Activated CD4-positive, alpha-beta T cell treated with anti-CD3 and anti-CD28 coated beads for 36 hours (primary cell): ENCODE measurements at regions not wholly inside any gene's neighbourhood (a gene's known extent, or its start where the extent isn't known, plus 50 kb on each side); places are given as distances from the start of the nearest gene placed in this dataset.

Experiments
- ATAC-seq: fragments of 200-7000 bp; cut with Tn5 transposase; one replicate; pipeline ENCODE4 v1.10.0; 2021; ENCODE audit warnings: mild to moderate bottlenecking, moderate library complexity
- CTCF ChIA-PET: fragments of 350-600 bp; sonication (Branson Sonifier 250); formaldehyde crosslinking; loops from one replicate; lab custom pipeline; 2021; ENCODE audit warnings: antibody characterized with exemption; lab: Charles Lee
- POLR2A ChIA-PET: fragments of 350-600 bp; sonication (Branson Sonifier 250); formaldehyde crosslinking; loops from one replicate; lab custom pipeline; 2021; ENCODE audit warnings: antibody characterized with exemption, inconsistent platforms; lab: Charles Lee
- DNase-seq: peaks from one replicate; pipeline ENCODE4 v3.0.0-alpha.2; 2020
- H3K27ac Mint-ChIP-seq: one replicate; pipeline ENCODE4 v1.8.0; 2021; ENCODE audit warnings: mixed read lengths
- H3K27me3 Mint-ChIP-seq: one replicate; pipeline ENCODE4 v1.8.0; 2021; ENCODE audit warnings: mixed read lengths
- H3K36me3 Mint-ChIP-seq: one replicate; pipeline ENCODE4 v1.8.0; 2021; ENCODE audit warnings: low read depth, mixed read lengths
- H3K4me1 Mint-ChIP-seq: one replicate; pipeline ENCODE4 v1.8.0; 2021; ENCODE audit warnings: mixed read lengths
- H3K4me3 Mint-ChIP-seq: one replicate; pipeline ENCODE4 v1.8.0; 2021; ENCODE audit warnings: mild to moderate bottlenecking, moderate library complexity, mixed read lengths
- H3K9me3 Mint-ChIP-seq: one replicate; pipeline ENCODE4 v1.8.0; 2021; ENCODE audit warnings: low read depth, mixed read lengths
- intact Hi-C, 2 experiments: fragments of 100-400 bp; cut with DNase I in 1 of 2; cut with micrococcal nuclease in 1 of 2; formaldehyde crosslinking; loops; one replicate each; pipeline versions ENCODE4 v1.14.2 to v1.15.1; 2022 to 2024; cut with DNase I, micrococcal nuclease

- H3K27me3 Mint-ChIP-seq: no peaks in the 10 kb centered on the region
- H3K9me3 Mint-ChIP-seq: no peaks in the 10 kb centered on the region
- no peaks in the 10 kb centered on the region for H3K4me1 Mint-ChIP-seq
- ATAC-seq (no peak), DNase-seq (no peak)
- intact Hi-C loops: no loop called here
- no peak overlapping the region for H3K4me3 Mint-ChIP-seq
- ChIA-PET POLR2A (no interaction called here), CTCF (no interaction called here)
- no peaks in the 10 kb centered on the region for H3K36me3 Mint-ChIP-seq
- no peak overlapping the region for H3K27ac Mint-ChIP-seq
These were observed 148.1 kb downstream of the PPARGC1A start for GRCh38 chr4:23741681-23742191.

DNA sequence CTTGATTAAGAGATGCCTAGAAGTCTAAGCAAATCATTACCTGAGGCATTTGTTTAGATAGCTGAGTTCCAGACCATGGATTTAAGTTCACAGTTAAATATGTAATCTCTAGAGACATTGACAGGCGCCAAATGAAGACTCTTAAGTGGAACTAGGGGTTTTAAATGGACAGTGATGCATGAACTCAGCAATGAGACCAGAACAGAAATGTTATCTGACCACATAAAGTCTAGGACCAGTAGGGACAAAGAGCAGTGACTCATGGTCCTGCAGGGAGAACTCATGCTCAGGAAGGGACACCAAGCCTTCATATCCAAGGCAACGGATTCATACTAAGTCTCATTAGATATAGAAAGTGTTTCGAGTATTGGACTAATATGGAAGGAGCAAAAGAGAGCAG is 152.3 kb downstream of the PPARGC1A start:
- DNase-seq: no peak
- Mint-ChIP-seq H3K4me3 (no peak overlapping the region), H3K36me3 (no peaks in the 10 kb centered on the region), H3K4me1 (no peaks in the 10 kb centered on the region), H3K27ac (no peak overlapping the region), H3K9me3 (no peaks in the 10 kb centered on the region), H3K27me3 (no peaks in the 10 kb centered on the region)
- POLR2A ChIA-PET: no interaction called here
- ATAC-seq: no peak
- CTCF ChIA-PET: no interaction called here
- intact Hi-C loops: no loop called here

GRCh38 chr4:23736466-23736865 is 153.4 kb downstream of the PPARGC1A start:
- no peak for DNase-seq
- Mint-ChIP-seq H3K4me3 (no peak overlapping the region), H3K27me3 (no peaks in the 10 kb centered on the region), H3K36me3 (no peaks in the 10 kb centered on the region), H3K4me1 (no peaks in the 10 kb centered on the region), H3K9me3 (no peaks in the 10 kb centered on the region), H3K27ac (no peak overlapping the region)
- intact Hi-C loops: no loop called here
- POLR2A ChIA-PET: no interaction called here
- CTCF ChIA-PET: no interaction called here
- ATAC-seq: no peak

- no peaks in the 10 kb centered on the region for H3K36me3 Mint-ChIP-seq
- DNase-seq: no peak
- intact Hi-C loops: no loop called here
These were observed 155.8 kb downstream of the PPARGC1A start for GRCh38 chr4:23734000-23734399.

DNA sequence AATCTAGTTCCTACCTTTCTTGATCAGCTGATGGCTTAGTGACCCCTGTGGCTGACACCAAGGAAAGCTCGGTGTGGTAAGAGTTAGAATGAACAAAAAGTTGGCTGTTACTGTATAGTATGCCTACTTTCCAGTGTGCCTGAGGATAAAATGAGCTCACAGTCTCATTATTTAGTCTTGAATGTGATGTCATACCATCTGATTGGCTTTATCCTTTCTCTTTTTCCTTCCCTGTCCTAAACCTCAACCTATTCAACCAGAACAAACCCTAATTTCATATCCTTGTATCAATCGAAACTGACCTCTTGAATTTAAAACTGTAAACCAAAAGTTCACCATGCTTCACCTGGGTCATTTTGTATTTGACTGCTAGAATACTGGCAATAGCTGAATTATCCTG is 156.4 kb downstream of the PPARGC1A start:
- no peak for ATAC-seq
- ChIA-PET POLR2A (no interaction called here), CTCF (no interaction called here)
- Mint-ChIP-seq H3K27ac (no peak overlapping the region), H3K4me1 (no peaks in the 10 kb centered on the region), H3K36me3 (no peaks in the 10 kb centered on the region), H3K4me3 (no peak overlapping the region), H3K9me3 (no peaks in the 10 kb centered on the region), H3K27me3 (no peaks in the 10 kb centered on the region)
- intact Hi-C loops: no loop called here
- DNase-seq: no peak

More at GRCh38 chr4:23734000-23734399, 155.8 kb downstream of the PPARGC1A start:
- no peak for ATAC-seq
- no peaks in the 10 kb centered on the region for H3K27me3 Mint-ChIP-seq
- H3K27ac Mint-ChIP-seq: no peak overlapping the region
- H3K9me3 Mint-ChIP-seq: no peaks in the 10 kb centered on the region
- CTCF ChIA-PET: no interaction called here
- no peaks in the 10 kb centered on the region for H3K4me1 Mint-ChIP-seq
- H3K4me3 Mint-ChIP-seq: no peak overlapping the region
- POLR2A ChIA-PET: no interaction called here

DNA sequence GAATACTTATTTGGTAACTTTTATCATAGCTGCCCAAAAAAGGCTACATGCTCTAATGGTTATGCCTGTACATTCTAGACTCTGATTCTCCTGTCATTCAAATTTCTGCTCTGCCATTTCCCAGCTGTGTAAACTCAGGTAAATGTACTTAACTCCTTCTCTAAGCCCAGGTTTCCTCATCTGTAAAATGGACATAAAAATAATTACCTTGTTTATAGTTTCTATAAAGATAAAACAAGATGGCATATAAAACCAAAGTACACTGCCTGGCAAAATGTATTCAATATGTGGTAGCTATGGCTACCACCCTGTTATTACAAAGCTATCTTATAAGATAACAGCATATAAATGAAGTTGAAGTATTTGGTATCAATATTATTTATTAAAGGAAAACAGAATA is 158.8 kb downstream of the PPARGC1A start:
- no peak for DNase-seq
- intact Hi-C loops: no loop called here
- Mint-ChIP-seq H3K36me3 (no peaks in the 10 kb centered on the region), H3K9me3 (no peaks in the 10 kb centered on the region), H3K27ac (no peak overlapping the region), H3K4me3 (no peak overlapping the region), H3K27me3 (no peaks in the 10 kb centered on the region), H3K4me1 (no peaks in the 10 kb centered on the region)
- ChIA-PET CTCF (no interaction called here), POLR2A (no interaction called here)
- ATAC-seq: no peak

- Mint-ChIP-seq H3K9me3 (no peaks in the 10 kb centered on the region), H3K4me1 (no peaks in the 10 kb centered on the region), H3K4me3 (no peak overlapping the region), H3K27ac (no peak overlapping the region), H3K27me3 (no peaks in the 10 kb centered on the region), H3K36me3 (no peaks in the 10 kb centered on the region)
- CTCF ChIA-PET: no interaction called here
- DNase-seq: no peak
- no peak for ATAC-seq
- intact Hi-C loops: no loop called here
- POLR2A ChIA-PET: no interaction called here
These were observed 160.9 kb downstream of the PPARGC1A start for GRCh38 chr4:23728971-23729370.

GRCh38 chr4:23728393-23728792 is 161.5 kb downstream of the PPARGC1A start:
- H3K27me3 Mint-ChIP-seq: no peaks in the 10 kb centered on the region
- no peak for ATAC-seq
- ChIA-PET CTCF (interaction anchor here (0.8 kb wide), 1 partner anchor 67 kb away, joined by 3 read pairs; no protein-coding TSS in a partner anchor), POLR2A (no interaction called here)
- H3K27ac Mint-ChIP-seq: no peak overlapping the region
- no peaks in the 10 kb centered on the region for H3K36me3 Mint-ChIP-seq
- H3K4me3 Mint-ChIP-seq: no peak overlapping the region
- no peak for DNase-seq
- no peaks in the 10 kb centered on the region for H3K4me1 Mint-ChIP-seq
- no peaks in the 10 kb centered on the region for H3K9me3 Mint-ChIP-seq
- intact Hi-C loops: no loop called here

DNA sequence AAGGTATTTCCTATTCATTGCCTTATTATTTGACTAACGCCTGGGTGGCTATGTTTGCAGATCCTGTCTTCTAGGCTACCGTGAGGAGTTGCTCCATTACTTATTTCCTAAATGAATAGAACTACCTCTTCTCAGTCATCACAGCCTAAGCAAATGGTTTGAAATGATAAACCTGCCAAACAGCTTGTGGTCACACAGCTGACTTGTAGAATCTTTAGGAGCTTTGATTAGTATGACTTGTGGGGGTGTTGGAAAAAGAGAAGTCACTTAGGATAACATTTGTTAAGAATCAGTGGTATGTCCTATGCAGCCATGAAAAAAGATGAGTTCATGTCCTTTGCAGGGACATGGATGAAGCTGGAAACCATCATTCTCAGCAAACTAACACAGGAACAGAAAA is 169.3 kb downstream of the PPARGC1A start:
- no peak overlapping the region for H3K27ac Mint-ChIP-seq
- no peak for ATAC-seq
- H3K36me3 Mint-ChIP-seq: no peaks in the 10 kb centered on the region
- ChIA-PET POLR2A (no interaction called here), CTCF (no interaction called here)
- no peaks in the 10 kb centered on the region for H3K27me3 Mint-ChIP-seq
- DNase-seq: no peak
- intact Hi-C loops: no loop called here
- H3K4me1 Mint-ChIP-seq: no peaks in the 10 kb centered on the region
- no peaks in the 10 kb centered on the region for H3K9me3 Mint-ChIP-seq
- no peak overlapping the region for H3K4me3 Mint-ChIP-seq

- CTCF ChIA-PET: no interaction called here
- no peak for DNase-seq
These were observed 171.4 kb downstream of the PPARGC1A start for GRCh38 chr4:23718435-23718834.

GRCh38 chr4:23717528-23718248 is 172.2 kb downstream of the PPARGC1A start:
- peak; percentile 4 for DNase-seq
- Mint-ChIP-seq H3K27me3 (no peaks in the 10 kb centered on the region), H3K9me3 (no peaks in the 10 kb centered on the region), H3K36me3 (no peaks in the 10 kb centered on the region), H3K27ac (no peak overlapping the region), H3K4me3 (no peak overlapping the region), H3K4me1 (no peaks in the 10 kb centered on the region)
- intact Hi-C loops: loop anchor here in 1 of 2 experiments (10.0 kb wide), 1 partner anchor 583 kb away; no protein-coding TSS in a partner anchor
- ChIA-PET CTCF (no interaction called here), POLR2A (no interaction called here)
- no peak for ATAC-seq

More at GRCh38 chr4:23718435-23718834, 171.4 kb downstream of the PPARGC1A start:
- POLR2A ChIA-PET: no interaction called here
- intact Hi-C loops: loop anchor here in 1 of 2 experiments (10.0 kb wide), 1 partner anchor 584 kb away; no protein-coding TSS in a partner anchor
- Mint-ChIP-seq H3K4me3 (no peak overlapping the region), H3K27me3 (no peaks in the 10 kb centered on the region), H3K9me3 (no peaks in the 10 kb centered on the region), H3K36me3 (no peaks in the 10 kb centered on the region), H3K27ac (no peak overlapping the region), H3K4me1 (no peaks in the 10 kb centered on the region)
- no peak for ATAC-seq

DNA sequence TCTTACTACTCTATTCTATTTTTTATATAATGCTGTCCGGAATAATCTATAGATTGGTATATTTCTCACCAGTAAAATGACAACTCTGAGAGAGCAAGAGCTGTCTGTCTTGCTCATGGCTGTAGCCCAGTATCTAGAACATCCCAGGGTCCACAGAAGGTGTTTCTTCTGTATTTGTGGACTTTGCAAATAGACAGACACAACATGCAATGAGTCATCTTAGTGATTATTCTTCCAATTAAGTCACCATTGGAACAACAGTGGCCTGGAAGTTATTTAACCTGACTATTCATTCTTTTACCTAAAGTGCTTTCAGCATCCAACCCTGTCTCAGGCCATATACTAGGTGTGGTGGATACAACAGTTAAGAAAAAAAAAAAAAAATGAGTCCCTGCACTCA is 179.5 kb downstream of the PPARGC1A start:
- ChIA-PET CTCF (no interaction called here), POLR2A (no interaction called here)
- H3K4me1 Mint-ChIP-seq: no peaks in the 10 kb centered on the region
- no peaks in the 10 kb centered on the region for H3K36me3 Mint-ChIP-seq
- no peaks in the 10 kb centered on the region for H3K27me3 Mint-ChIP-seq
- H3K27ac Mint-ChIP-seq: no peak overlapping the region
- intact Hi-C loops: loop anchor here in 1 of 2 experiments (10.0 kb wide), 1 partner anchor 575 kb away; no protein-coding TSS in a partner anchor
- ATAC-seq (no peak), DNase-seq (no peak)
- no peak overlapping the region for H3K4me3 Mint-ChIP-seq
- H3K9me3 Mint-ChIP-seq: no peaks in the 10 kb centered on the region
